ENCODE measurements at regions not wholly inside any gene's neighbourhood (a gene's known extent, or its start where the extent isn't known, plus 50 kb on each side); places are given as distances from the start of the nearest gene placed in this dataset.
A peak's percentile ranks its signal among the peaks of the same experiment; 100 is the strongest.

DNA sequence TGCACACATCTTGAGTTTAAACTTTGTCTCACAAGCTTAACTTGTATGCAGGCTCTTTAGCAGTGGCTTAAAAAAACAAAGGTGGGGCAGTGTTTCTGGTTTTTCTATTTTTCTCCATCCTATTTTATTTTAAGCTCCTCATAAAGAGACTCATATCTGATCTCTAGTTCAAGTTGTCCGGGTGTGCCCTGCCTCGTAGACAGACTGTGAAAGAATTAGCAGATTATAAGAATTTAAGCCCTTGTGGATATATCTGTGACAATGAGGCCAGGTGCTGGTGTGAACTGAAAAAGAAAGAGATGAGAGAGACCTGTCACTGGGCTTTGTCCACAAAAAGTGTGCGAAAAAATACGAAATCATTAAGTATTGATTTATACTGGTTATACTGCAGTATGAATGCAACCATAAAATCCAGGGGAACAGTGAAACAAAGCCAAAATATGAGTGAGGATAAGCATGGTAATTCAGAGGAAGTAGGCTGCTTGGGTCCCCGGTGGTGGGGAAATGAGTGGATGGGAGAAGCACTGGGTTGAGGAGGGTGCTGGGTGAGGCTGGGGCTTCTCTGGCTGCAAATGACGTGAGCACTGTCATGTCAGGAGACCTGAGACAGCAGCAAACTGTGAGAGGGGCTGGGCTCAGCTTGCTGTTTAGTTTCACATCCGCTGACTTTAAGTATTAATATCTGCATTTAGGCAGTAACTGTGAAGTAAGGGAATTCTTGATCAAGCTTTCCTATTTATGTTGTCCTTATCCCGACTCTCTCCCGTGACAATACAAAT is 179.7 kb upstream of the ANKRD55 start:
- 31% methylated on average over 5 of the region's 9 CpGs for WGBS (ENCODE audit: insufficient coverage)
- Histone ChIP-seq H3K27ac (ENCODE audit: low read depth in 1 of 2, low read length in 2 of 2) (peak overlapping the region; percentile 70 to 95), H3K79me2 (ENCODE audit: insufficient read depth, low read length) (peaks cover 5% of the 10 kb centered on the region), H2AFZ (ENCODE audit: insufficient read depth, low read depth, low read length, poor library complexity, severe bottlenecking) (no peak overlapping the region), H3K9me3 (replicated peaks in 1 of 2; ENCODE audit: control insufficient read depth in 1 of 2, insufficient read depth in 1 of 2, low read length in 2 of 2) (no peaks in the 10 kb centered on the region), H3K36me3 (replicated peaks in 1 of 2; ENCODE audit: control insufficient read depth in 1 of 2, insufficient read depth in 2 of 2, low read length in 2 of 2) (no peaks in the 10 kb centered on the region), H4K20me1 (ENCODE audit: insufficient read depth, low read length) (no peaks in the 10 kb centered on the region), H3K4me3 (replicated peaks in 1 of 3; ENCODE audit: low read depth in 2 of 3, low read length in 3 of 3) (peak overlapping the region in 1 of 3 experiments; percentile 56), H3K9ac (ENCODE audit: insufficient read depth, low read length, poor library complexity, severe bottlenecking) (no peak overlapping the region), H3K4me2 (replicated peaks; ENCODE audit: extremely low read depth, low read length, poor library complexity, severe bottlenecking) (peak overlapping the region; percentile 66), H3K4me1 (ENCODE audit: control insufficient read depth in 1 of 2, insufficient read depth in 2 of 2, low read length in 2 of 2) (peaks cover 72 to 84% of the 10 kb centered on the region in 2 donors), H3K27me3 (ENCODE audit: control insufficient read depth in 2 of 2, insufficient read depth in 2 of 2, low read length in 2 of 2) (no peaks in the 10 kb centered on the region)
- TF ChIP-seq, protein P1, sequence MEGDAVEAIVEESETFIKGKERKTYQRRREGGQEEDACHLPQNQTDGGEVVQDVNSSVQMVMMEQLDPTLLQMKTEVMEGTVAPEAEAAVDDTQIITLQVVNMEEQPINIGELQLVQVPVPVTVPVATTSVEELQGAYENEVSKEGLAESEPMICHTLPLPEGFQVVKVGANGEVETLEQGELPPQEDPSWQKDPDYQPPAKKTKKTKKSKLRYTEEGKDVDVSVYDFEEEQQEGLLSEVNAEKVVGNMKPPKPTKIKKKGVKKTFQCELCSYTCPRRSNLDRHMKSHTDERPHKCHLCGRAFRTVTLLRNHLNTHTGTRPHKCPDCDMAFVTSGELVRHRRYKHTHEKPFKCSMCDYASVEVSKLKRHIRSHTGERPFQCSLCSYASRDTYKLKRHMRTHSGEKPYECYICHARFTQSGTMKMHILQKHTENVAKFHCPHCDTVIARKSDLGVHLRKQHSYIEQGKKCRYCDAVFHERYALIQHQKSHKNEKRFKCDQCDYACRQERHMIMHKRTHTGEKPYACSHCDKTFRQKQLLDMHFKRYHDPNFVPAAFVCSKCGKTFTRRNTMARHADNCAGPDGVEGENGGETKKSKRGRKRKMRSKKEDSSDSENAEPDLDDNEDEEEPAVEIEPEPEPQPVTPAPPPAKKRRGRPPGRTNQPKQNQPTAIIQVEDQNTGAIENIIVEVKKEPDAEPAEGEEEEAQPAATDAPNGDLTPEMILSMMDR (IDR thresholded peaks at IDR 0.05): no peak
- peaks cover 0 to 9% of the 10 kb centered on the region in 2 donors for H3K36me3 Mint-ChIP-seq
- peaks cover 78% of the 10 kb centered on the region for H3K4me1 Mint-ChIP-seq
- peak overlapping the region; percentile 25 to 68 for H3K4me3 Mint-ChIP-seq
- intact Hi-C loops (cut with micrococcal nuclease): loop anchor here (5.0 to 10.0 kb wide), 5 partner anchors 70 to 762 kb away; partner anchors contain the start of genes GPBP1 (in 1 of the 2) and MAP3K1 (in 1 of the 2)
- H3K27ac Mint-ChIP-seq: peak overlapping the region; percentile 98 to 100 (median 99)
- H3K27me3 Mint-ChIP-seq (ENCODE audit: low read depth in 3 of 3): peaks cover 0 to 2% (median 0%) of the 10 kb centered on the region in 3 donors
- H3K9me3 Mint-ChIP-seq: peaks cover 0 to 2% (median 0%) of the 10 kb centered on the region in 7 donors
- peak; percentile 88 to 94 (median 91) for DNase-seq

DNA sequence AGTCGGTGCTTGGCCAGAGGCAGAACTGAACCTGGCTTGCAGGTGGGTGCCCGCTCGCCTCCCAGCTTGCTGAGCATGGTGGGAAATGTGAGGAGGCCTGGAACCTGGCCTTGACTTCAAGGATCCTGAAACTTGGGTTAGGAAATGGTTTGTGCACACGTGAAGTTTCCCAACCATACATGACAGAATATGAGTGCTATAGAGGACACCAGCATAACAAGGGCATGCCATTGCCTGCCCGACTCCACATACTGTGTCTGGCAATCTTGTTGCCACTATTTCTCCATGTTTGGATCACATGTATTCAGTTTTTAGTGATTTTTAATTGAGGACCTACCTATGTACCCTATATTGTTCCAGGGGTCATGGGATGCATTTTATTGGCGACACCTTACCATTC is 177.6 kb upstream of the ANKRD55 start:
- Mint-ChIP-seq H3K36me3 (peaks cover 0 to 9% of the 10 kb centered on the region in 2 donors), H3K9me3 (peaks cover 0 to 2% (median 0%) of the 10 kb centered on the region in 7 donors), H3K27me3 (ENCODE audit: low read depth in 3 of 3) (peaks cover 0 to 2% (median 0%) of the 10 kb centered on the region in 3 donors), H3K4me1 (peaks cover 58% of the 10 kb centered on the region), H3K27ac (peak overlapping the region in 2 of 7 donors; percentile 13 to 32), H3K4me3 (no peak overlapping the region)
- Histone ChIP-seq H2AFZ (ENCODE audit: insufficient read depth, low read depth, low read length, poor library complexity, severe bottlenecking) (peak overlapping the region; percentile 34), H4K20me1 (ENCODE audit: insufficient read depth, low read length) (no peaks in the 10 kb centered on the region), H3K4me3 (replicated peaks in 1 of 3; ENCODE audit: low read depth in 2 of 3, low read length in 3 of 3) (no peak overlapping the region), H3K4me2 (replicated peaks; ENCODE audit: extremely low read depth, low read length, poor library complexity, severe bottlenecking) (no peak overlapping the region), H3K27ac (ENCODE audit: low read depth in 1 of 2, low read length in 2 of 2) (no peak overlapping the region), H3K9me3 (replicated peaks in 1 of 2; ENCODE audit: control insufficient read depth in 1 of 2, insufficient read depth in 1 of 2, low read length in 2 of 2) (no peaks in the 10 kb centered on the region), H3K36me3 (replicated peaks in 1 of 2; ENCODE audit: control insufficient read depth in 1 of 2, insufficient read depth in 2 of 2, low read length in 2 of 2) (no peaks in the 10 kb centered on the region), H3K79me2 (ENCODE audit: insufficient read depth, low read length) (peaks cover 5% of the 10 kb centered on the region), H3K27me3 (ENCODE audit: control insufficient read depth in 2 of 2, insufficient read depth in 2 of 2, low read length in 2 of 2) (no peaks in the 10 kb centered on the region), H3K9ac (ENCODE audit: insufficient read depth, low read length, poor library complexity, severe bottlenecking) (no peak overlapping the region), H3K4me1 (ENCODE audit: control insufficient read depth in 1 of 2, insufficient read depth in 2 of 2, low read length in 2 of 2) (peaks cover 51 to 63% of the 10 kb centered on the region in 2 donors)
- intact Hi-C loops (cut with micrococcal nuclease): loop anchor here (5.0 to 10.0 kb wide), 5 partner anchors 72 to 764 kb away; partner anchors contain the start of genes GPBP1 (in 1 of the 2) and MAP3K1 (in 1 of the 2)
- TF ChIP-seq, protein P1 (IDR thresholded peaks at IDR 0.05): no peak
- DNase-seq: no peak
- WGBS (ENCODE audit: insufficient coverage): 100% methylated on average over 3 of the region's 6 CpGs
